GM21515 (cell line): ENCODE measurements at regions not wholly inside any gene's neighbourhood (a gene's known extent, or its start where the extent isn't known, plus 50 kb on each side); places are given as distances from the start of the nearest gene placed in this dataset.
"Not testable (repeated sequence)": the region's sequence is repeated elsewhere in the genome, so short reads cannot be mapped to it uniquely, and the experiment has no call there.

Experiments
- ATAC-seq: cut with Tn5 transposase; IDR thresholded peaks from one replicate; pipeline ENCODE4 v1.9.1; 2021; ENCODE audit not compliant: unreplicated experiment

DNA sequence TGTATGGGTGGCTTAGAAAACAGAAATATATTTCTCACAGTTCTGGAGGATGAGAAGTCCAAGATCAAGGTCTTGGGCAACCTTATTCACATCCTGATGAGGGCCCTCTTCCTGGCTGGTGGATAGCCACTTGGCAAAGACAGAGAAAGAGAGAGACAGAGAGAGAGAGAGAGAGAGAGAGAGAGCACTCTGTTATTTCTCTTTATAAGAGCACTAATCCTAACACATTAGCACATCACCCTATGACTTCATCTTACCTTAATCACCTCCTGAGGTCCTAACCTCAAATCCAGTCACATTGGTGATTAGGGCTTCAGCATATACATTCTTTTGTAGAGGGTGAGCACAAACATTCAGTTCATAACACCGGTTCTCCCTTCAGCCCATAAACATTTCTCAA lies 430.3 kb downstream of the EFNB2 start:
- ATAC-seq: no peak

DNA sequence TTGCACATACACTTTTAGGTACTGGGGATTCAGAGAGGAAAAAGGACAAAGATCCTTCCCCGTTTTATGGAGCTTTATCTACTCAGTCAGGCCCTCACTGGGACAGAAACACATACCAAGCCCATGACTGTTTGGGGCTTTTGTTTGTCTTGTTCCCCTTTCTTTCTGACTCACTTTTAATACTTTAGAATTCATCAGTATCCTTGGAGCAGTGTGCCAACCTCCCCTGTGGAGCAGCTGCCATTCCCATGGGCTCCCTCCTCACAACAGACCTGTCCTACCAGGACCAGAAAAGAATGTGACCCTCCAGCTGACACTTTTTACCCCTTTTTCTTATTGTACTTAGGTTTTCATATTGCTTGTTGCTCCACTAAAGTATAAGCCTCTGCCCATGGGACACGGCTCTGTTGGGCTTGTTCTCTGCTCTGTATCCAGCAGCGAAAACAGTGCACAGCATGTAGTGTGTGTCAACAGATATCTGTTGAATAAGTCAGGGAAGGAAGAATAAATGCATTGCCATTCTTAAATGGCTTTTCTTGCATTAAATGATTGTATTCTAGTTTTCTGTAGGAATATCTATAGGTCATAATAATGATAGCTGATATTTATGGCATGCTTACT lies 431.1 kb downstream of the EFNB2 start:
- no peak for ATAC-seq

DNA sequence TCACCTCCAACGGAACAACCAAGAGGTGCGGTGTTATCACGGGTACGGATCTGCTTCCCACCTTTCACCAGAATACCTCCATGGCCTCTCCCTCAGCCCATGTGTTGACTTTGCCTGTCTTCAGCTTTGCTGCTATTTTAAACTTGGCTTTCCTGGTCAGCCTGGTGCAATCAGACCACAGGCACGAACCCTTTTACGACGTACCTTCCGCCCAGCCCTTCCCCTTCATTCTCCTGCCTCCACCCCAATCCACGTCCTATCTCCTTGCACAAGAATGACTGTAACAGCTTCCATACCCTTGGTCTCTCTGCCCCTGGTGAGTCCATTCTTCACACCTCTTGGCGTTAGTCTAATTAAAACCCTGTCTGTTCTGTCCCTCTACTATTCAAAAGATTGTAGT lies 431.7 kb downstream of the EFNB2 start:
- ATAC-seq: no peak

DNA sequence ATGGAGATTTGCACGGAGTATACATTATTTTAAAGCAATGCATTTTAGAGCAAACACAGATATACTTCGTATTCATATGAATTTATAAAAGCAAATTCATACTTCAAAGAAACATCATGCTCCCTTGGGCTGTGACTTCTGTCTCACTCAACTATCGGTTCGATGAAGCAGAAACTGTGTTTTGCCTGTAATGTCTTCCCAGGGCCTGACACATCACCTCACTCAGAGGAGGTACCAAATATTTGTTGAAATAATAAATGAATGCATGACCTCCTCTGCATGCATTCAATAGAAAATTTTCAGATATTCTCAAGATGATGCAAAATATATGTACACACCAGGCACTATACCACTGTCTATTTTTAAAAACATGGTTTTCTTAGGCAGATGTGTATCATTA lies 432.7 kb downstream of the EFNB2 start:
- no peak for ATAC-seq

DNA sequence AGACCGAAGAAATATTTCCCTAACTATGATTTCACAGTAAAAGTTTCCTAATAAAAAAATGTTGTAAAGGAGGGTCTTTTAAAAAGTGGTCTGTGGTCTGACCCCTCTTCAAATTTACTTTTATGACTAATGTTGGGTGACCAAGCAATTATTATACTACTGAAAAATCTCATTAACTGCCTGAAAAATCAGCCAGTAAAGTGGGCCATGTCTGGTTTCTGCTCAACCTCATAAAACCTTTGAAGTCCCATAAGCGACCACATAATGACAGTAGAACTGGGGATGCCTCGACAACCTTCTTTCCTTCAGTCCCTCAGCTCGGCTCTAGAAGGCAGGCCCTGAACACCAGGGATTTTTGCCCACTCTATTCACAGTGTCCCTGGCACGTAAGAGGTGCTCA lies 434.3 kb downstream of the EFNB2 start:
- no peak for ATAC-seq

DNA sequence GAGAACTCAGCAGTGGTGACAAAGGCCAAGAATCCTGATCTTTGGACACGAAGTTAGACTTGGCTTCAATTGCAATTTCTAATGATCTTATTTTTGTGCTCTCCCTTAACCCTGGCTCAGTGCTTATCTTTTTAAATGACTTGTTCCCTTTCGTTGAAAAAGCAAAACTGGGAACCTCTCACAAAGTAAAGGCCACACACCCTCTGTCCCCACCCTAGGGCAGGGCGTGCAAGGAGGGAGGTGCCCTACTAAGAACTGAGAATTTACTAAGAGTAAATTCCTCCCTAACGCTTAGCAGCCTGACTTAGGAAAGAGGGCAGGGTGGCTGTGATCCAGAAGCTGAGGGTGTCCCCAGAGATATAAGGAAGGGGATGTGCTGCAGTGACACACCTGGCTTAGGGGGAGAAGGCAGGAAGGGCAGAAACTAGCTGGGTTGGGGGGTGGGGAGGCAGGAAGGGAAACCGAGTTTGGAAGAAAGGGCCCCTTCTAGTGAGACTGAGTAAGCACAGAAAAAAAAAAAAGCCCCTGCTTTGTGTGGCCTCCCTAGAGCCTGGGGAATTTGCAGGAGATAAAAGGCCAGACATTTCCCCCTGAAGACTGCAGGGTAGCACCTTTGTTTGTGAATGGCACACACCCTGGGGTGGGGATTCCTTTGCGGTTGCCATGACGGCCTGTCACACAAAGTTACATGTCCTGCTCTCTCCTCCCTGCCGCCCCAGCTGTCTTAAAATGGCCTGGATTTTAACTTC lies 435.1 kb downstream of the EFNB2 start:
- ATAC-seq: no peak

DNA sequence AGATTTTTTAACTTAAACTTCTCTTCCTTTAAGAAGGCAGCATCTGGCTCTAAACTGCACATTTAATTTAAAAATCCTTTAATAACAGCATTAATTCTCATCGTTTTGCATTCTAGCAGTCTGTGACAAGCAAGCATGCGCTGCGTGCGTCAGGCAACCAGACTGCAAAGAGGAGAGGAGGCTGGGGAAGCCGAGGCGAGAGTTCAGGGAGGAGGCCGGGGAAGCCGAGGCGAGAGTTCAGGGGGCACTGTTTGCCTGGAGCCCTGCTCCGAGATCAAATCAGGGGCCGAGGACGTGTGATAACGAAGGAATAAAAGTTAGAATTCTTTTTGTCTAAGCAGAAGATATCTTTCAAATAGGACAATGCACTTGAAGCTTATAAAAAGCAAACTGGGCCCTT lies 435.7 kb downstream of the EFNB2 start:
- no peak for ATAC-seq

DNA sequence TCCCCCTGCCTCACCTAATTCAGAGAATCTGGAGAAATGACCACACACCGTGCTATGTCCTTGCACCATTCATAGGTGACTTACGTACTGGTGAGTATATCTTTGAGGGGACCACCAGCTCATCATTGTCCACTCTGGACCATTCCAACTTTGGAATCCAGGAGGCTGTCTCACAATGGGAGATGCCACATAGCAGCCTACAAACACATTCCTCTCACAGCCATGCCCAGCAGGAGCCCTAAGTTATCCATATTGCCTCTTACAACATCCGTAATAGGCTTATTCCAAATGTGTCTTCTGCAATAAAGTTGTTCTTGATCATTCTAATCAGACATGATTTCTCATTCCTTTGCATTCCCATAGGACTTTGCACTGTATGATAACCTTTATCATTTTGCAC lies 436.7 kb downstream of the EFNB2 start:
- ATAC-seq: no peak

DNA sequence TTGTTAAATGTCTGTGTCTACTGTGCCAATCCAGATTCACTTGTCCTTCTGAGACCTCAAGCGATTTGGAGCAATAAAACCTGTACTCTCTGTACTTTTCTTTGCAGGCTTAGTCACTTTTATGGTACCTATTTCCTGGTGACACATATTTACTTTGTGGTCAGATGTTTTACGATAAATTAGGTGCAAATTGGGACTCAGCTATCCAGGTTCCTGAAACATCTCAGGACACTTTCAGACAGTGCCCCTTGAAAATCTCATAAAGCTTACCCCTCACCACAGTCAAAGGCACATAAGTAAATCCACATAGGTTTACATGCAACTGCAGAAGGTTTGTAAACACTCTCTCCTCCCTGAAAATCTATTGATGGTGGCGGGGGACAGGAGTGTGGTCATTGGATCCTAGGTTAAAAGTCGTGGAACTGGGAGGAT lies 438.8 kb downstream of the EFNB2 start:
- ATAC-seq: no peak

DNA sequence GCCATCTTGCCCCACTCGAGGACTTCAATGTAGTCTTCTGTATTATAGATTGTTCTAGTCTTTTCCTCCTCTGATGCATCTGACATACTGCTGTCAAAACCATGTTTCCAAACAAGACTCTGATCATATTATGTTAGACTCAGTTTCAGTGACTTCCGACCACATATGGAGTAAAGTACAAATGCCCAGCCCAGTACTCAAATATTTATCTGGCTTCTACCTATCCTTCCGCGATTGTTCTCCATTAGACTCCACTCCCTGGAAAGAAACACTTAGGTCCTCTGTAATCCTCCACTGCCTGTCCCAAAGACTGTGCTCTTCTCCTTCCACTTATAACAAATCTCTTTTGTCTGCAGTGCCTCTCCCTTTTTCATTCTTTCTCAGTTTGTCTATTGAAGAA lies 439.5 kb downstream of the EFNB2 start:
- ATAC-seq: no peak

DNA sequence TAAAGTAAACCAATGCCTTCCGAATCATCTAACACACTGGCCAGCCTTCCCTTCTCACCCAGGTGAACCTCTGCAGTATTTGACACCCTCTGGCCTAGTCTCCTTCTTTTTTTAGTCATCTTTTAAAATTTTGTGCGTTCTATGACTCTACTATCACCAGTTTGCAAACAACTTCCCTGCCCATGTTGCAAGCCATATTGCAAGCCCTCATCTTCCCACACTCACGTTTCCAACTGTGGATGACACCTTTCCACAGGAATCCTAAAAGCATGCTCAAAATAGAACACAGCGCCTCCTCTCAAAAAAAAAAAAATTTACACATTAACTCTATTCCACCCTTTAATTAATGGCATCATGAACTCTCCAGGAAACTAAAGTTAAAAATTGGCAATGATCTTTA lies 440.1 kb downstream of the EFNB2 start:
- ATAC-seq: no peak

DNA sequence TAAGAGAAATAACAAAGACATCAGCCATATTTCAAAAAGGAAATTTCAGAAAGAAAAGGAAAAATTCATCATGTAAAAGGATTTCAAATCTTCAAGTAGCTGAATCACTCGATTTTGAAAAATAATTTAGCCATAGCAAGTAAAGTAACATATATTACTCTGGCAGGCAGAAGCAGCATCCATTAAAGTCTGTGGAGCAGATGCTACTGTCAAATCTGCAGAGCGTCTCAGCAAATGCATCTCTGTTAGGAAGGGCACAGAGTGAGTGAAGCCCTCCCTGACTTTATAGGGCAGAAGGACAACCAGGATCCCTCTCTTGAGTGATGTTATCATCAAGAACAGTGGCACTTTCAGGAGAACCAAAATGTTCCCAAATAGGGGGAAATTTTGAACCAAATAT lies 445.5 kb downstream of the EFNB2 start:
- no peak for ATAC-seq

DNA sequence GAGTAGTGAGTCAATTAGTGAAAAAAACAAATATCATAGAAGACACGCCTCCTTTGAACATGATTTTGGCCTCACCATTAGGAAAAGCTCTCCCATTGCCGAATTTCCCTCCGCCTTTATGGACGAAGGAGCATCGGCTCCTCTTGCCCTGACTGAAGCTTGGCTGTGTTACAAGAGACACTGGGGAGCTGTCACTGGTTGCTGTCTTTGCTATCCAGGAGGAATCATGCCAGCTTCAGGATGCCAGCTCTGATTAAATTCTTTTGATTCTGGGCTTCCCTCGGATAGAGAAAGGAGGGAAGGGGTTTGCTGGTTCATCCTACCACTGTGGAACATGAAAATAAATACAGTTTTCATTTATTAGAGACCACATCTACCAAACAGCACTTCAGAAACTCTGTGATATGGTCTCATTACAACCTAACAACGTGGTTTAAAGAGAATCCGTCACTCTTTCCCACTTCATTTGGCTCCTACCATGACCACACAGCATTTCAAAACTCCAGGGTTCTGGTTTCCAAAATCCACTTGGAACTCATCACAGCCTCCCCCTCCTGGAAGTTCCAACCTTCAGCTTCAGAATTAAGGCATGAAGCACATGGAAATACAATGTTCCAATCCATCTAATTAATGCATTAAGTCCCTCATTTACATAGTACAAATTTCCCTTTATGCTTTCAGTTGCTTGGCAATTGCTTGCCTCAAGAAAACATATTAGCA lies 446.0 kb downstream of the EFNB2 start:
- no peak for ATAC-seq

DNA sequence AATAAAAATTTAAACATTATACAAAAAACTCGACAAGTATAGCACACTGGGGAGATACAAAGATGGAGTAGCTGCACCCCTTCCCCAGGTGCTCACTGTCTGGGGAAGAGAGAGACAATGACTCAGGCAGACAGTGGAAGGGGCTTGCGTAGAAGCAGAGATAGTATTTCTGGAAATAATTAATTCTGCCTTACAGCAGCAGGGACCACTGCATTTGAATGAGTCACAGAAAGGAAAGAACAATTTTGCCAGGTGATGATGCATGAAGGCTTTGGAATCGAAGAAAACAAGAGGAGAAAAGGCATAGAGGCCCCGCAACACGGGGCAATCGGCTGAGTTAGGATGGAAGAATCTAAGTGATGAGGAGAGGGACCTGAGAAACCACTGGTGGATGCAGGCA lies 447.4 kb downstream of the EFNB2 start:
- no peak for ATAC-seq

DNA sequence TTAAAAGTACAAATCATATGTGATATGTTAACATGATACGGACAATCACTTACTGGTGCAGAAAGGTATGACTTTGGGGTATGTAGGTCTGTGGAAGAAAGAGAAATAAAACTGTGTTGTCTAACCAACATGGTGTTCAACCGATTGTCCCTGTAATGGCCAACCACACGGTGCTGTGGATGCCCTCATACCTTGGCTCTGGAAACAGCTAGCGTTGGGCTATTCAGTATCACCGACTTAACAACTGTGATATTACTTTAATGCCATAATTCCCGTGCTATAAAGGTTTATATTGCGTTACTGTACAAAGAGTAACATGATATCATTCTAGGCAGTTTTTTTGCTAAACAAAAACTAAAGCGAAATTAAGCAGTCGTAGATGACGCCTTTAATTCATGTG lies 448.3 kb downstream of the EFNB2 start:
- ATAC-seq: no peak

DNA sequence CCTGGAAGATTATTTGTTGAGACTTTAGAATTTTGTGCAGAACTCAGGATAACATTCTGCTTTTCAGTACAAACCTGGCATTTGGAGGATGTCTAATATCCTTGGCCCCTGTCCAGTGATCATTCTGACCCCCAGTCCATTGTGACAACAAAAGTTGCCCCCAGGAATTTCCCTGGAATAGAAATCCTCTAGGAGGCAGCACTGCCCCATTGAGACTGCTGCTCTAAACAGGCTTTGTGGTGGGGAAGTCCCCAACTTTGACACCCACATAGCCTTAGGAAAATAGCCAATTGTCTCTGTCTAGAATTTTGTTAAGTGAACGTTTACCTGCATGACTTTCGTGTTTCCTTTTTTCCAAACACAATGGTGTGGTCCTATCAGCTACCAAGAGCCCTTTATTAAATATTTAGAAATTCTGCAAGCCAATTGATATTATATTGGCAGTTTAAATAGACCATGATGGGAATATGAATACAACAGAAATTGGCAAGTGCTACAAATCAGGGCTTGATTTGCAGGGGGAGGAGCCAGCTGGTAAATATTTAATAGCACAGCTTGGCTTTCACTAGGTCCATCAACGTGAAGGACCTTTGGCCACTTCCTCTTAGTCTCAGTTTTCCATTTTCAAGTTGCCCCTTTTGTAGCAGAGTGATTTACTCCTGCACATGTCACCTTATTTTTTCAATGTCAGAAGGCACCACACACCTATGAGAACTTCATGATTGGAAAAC lies 451.7 kb downstream of the EFNB2 start:
- ATAC-seq: no peak

DNA sequence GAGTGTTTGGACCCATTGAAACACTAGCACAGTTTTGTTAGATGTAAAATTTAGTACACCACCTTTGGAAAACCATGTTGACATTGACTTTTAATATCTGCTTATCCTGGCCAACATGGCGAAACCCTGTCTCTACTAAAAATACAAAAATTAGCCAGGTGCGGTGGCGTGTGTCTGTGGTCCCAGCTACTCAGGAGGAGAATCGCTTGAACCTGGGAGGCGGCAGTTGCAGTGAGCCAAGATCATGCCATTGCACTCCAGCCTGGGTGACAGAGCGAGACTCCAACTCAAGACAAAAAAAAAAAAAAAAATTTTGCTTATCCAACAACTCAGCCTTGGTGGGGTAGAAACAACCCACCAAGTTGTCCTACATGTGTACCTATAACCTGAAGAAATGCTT lies 454.2 kb downstream of the EFNB2 start:
- ATAC-seq: not testable (repeated sequence)

DNA sequence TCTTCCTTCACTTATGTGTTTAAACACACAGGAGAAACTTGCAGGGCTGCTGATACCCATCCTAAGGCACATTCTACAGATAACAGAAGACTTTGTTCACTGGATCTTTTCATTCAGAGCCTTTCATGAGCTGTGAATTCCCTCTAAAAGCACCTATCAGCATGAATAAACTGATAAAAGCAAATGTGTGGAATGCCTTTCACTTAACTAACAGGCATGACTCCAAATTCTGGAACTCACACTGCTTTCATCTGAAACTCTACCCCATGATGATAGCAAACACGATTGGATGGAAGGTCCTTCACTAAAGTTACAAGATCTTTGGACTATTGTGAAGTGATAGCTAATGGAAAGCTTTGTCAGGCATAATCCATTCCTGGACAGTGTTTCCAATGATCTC lies 457.3 kb downstream of the EFNB2 start:
- ATAC-seq: no peak

DNA sequence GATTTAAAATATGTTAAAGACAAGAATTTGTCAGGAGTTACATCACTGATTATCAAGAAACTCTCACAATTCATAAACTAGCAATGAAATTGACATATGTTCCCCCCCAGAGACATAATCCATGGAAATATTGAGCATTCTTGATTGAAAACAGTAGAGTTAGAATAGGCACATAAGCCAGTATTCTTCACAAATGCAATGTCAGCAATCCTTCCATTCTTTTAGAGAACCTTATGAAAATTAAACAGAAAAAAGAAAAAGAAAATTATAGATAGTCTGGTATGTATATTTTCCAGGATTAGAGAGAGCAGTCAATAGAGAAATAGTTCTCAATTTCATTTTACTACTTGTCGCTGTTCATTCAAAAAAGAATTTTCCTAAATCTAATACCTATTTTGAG lies 458.4 kb downstream of the EFNB2 start:
- no peak for ATAC-seq

DNA sequence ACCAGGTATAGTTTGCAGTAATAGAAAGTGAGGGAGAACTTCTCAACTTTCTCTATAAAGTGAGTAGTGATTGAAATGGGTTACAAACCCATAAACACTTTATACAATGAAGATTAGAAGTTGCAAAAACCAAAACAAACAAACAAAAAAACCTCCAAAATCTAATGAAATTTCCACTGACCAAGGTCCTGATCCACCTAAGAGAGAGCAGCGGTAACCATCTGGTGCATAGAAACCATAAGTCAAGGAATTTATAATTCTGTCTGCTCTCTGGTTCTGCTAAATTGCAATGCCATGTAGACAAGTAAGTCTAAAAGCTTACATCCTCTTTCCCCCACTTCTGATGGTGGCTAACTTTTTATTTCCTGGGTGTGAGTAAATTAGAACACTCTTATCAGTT lies 463.4 kb downstream of the EFNB2 start:
- ATAC-seq: no peak

DNA sequence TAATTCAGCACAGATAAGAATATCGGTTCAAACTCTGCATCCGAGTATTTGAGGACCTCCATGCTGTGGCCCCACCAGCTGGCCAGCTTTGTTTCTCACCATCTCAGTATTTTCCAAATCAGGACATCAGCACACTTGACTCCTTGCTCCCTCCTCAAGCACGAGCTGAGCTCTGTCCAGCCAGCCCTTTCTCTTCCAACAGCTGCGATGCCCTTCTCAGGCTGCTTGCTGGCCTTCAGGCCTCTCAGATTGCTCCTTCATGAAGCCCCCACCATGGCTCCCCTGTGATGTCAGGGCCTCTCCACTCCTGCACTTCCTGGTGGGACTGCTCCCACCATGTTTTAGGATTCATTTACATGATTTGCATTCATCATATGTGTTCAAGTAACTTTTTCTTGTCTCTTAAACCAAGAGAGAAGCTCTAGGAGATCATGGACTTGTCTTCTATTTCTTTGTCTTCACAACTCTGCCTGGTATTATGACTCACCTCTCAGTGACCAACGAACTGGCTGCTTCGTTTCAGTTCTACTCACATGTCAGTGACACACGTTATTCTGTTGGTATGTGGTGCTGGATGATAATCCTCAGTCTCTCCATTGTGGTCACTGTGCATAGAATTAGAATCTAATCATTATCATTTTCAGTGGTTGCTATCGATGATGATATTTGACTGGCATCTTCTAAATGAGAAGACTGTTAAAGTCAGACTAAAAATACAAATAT lies 471.7 kb downstream of the EFNB2 start:
- no peak for ATAC-seq
